ENCODE measurements at regions not wholly inside any gene's neighbourhood (a gene's known extent, or its start where the extent isn't known, plus 50 kb on each side); places are given as distances from the start of the nearest gene placed in this dataset.
A peak's percentile ranks its signal among the peaks of the same experiment; 100 is the strongest.

GRCh38 chr7:32336726-32337125, 153.5 kb downstream of the LSM5 start:
- peak; percentile 45 for DNase-seq

GRCh38 chr7:32335107-32335506, 155.1 kb downstream of the LSM5 start:
- DNase-seq: peak; percentile 83

- DNase-seq: no peak
Measured at GRCh38 chr7:32330602-32331001, 159.6 kb downstream of the LSM5 start.

- no peak for DNase-seq
Measured at GRCh38 chr7:32326078-32326477, 164.1 kb downstream of the LSM5 start.

GRCh38 chr7:32323712-32324111, 166.5 kb downstream of the LSM5 start:
- DNase-seq: no peak

- no peak for DNase-seq
Measured at GRCh38 chr7:32319012-32319382, 171.2 kb downstream of the LSM5 start.

GRCh38 chr7:32318300-32319011, 171.7 kb downstream of the LSM5 start:
- no peak for DNase-seq

GRCh38 chr7:32316839-32317238, 173.3 kb downstream of the LSM5 start:
- DNase-seq: peak; percentile 21

- no peak for DNase-seq
Measured at GRCh38 chr7:32314761-32315160, 175.4 kb downstream of the LSM5 start.

- no peak for DNase-seq
Measured at GRCh38 chr7:32301427-32301826, 188.8 kb downstream of the LSM5 start.

GRCh38 chr7:32299133-32299702, 191.0 kb downstream of the LSM5 start:
- peak; percentile 14 for DNase-seq

GRCh38 chr7:32298408-32299132, 191.6 kb downstream of the LSM5 start:
- peak; percentile 8 for DNase-seq

- DNase-seq: no peak
Measured at GRCh38 chr7:32293833-32294232, 196.3 kb downstream of the LSM5 start.

- no peak for DNase-seq
Measured at GRCh38 chr7:32289651-32290414, 200.3 kb downstream of the LSM5 start.

- DNase-seq: no peak
Measured at GRCh38 chr7:32285698-32286097, 204.5 kb downstream of the LSM5 start.

- DNase-seq: no peak
Measured at GRCh38 chr7:32283546-32283945, 206.6 kb downstream of the LSM5 start.

GRCh38 chr7:32279500-32279899, 209.3 kb upstream of the PDE1C start:
- DNase-seq: no peak

GRCh38 chr7:32275216-32276009, 205.2 kb upstream of the PDE1C start:
- DNase-seq: peak; percentile 4

GRCh38 chr7:32273297-32273696, 203.1 kb upstream of the PDE1C start:
- no peak for DNase-seq

GRCh38 chr7:32266932-32267475, 196.8 kb upstream of the PDE1C start:
- no peak for DNase-seq

GRCh38 chr7:32264702-32265284, 194.6 kb upstream of the PDE1C start:
- no peak for DNase-seq

- no peak for DNase-seq
Measured at GRCh38 chr7:32263611-32264010, 193.4 kb upstream of the PDE1C start.
